Activated naive CD4-positive, alpha-beta T cell treated with anti-CD3 and anti-CD28 coated beads, Interleukin-2, amount 50 U/mL, for 16 hours (primary cell): ENCODE measurements at regions not wholly inside any gene's neighbourhood (a gene's known extent, or its start where the extent isn't known, plus 50 kb on each side); places are given as distances from the start of the nearest gene placed in this dataset.
"Not testable (repeated sequence)": the region's sequence is repeated elsewhere in the genome, so short reads cannot be mapped to it uniquely, and the experiment has no call there.

Experiments used
- DNase-seq: peaks from one replicate; pipeline ENCODE4 v3.0.0-alpha.2; 2020

DNA sequence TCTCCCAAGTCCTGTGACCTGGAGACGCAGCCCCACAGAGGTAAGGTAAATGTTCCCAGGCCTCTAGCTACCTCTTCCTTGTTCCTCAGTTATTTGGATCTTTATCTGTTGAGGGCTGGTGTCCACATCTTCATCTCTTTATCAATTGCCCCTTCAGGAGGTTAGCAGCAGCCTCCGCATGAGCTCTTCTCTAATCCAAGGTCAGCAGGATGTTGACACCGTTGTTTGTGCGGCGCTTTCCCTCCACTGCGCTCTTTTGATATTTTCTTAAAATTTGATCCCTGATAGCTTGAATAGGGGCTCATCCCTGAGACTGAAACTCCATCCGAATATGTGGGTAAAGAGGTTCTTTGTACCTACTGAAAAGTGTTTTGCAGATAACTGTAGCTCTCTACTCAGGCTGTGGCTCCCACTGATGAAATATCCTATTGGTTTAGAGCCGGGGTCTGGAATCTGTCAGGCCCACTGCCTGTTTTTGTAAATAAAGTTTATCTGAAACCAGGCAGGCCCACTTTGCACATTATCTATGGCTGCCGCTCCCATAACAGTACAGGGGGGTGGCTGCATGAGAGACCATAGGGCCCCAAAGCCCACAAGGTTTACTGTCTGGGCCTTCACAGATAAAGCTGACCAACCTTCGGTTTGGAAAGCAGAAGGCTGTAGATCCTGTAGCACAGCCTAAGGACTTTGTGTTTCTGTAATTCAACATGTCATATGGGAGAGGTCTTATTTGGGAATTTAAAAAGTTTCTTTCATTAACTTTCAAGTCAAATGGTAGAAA lies 362.6 kb downstream of the QKI start:
- no peak for DNase-seq

DNA sequence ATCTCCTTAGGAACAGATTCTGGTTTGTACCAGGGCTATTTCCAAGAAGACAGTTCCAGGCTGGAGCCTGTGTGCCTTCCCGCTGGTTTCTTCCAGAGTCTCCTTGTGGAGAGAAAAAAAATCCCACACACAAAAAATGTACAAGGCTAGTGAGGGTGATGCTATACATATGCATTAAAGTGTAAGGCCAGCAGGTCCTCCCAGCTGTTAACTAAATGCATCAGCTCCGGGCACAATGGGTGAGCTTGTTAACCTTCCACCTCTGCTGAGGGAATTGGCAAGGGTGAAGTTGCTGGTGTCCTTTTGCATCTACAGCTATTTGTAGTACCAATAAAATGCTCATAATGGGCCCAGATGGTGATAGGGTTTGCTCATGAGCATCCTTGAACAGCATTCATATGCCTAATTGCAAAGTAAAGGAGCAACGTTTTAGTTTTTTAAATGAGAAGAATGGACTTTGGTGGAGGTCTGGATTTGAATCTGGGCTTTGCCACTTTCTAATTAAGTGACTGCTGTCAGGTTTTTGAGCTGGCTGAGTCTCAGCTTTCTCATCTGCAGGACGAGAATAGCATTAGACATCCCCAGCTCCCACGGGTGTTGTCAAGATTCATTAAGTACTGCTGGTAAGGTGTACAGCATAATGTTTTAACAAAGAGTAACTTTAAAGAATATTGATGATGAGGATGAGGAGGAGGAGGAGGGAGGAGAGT lies 361.8 kb downstream of the QKI start:
- no peak for DNase-seq

DNA sequence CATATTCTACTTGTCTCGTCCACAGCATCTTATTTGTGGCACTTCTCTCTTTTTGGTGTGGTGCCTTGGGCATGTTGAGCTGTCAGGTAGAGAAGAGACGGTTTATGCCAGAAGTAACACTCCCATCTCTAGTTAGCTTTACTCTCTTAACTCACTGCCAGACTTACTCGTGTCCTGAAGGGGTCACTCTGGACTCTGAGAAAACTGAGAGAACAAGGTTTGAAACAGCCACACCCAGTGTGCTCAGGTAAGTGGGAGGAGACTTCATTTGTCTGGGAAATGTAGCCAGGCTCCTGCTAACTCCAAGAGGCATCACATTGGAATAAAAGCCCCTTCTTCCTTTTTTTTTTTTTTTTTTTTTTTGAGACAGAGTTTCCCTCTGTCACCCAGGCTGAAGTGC lies 360.8 kb downstream of the QKI start:
- DNase-seq, result no peak

DNA sequence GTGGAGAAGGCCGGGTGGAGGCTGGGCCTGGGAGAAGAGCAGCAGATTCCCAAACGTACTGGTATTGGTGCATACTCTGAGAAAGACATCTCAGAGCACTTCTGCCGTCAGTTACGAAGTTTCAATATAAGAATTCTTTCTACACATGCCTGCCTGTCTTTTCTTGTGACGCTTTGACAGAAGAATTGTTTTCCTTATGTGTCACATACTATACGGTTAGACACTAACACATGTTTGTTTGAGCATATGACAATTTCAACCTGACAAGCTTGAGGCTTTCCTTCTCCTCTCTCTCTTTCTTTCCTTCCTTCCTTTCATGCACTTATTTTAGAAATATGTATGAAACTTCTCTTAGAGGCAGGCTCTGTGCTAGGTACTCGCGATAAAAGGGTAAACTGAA lies 360.0 kb downstream of the QKI start:
- DNase-seq, result no peak

DNA sequence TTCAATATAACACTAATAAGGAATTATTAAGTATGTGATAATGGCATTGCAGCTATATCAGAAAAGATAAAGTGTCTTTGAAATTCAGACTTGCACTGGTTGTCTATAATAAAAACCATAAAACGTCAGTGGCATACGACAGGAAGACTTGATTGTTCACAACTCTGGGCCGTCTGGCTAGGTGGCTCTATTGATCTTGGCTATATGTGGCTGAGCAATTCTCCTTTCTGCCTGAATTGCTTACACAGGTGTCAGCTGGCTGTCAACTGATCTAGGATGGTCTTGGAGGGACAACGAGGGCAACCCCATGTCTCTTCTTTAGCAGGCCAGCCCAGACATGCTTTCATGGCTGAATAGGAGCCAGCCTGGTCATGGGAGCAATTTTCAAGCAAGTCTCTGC lies 359.1 kb downstream of the QKI start:
- DNase-seq, result no peak

DNA sequence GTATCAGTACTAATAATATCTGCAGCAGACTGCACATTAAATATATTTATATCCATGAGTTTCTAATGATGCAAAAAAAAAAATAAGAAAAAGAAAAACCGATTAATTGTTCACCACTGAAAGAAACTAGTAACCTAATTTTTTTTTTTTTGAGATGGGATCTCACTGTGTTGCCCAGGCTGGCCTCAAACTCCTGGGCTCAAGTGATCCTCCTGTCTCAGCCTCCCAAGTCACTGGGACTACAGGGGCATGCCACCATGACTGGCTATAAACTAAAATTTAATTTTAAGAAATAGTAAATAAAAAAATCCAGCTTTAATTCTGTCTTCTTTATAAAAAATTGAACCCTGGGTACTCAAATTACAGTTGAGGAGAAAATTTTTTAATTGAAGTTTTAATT lies 358.2 kb downstream of the QKI start:
- DNase-seq, result no peak

DNA sequence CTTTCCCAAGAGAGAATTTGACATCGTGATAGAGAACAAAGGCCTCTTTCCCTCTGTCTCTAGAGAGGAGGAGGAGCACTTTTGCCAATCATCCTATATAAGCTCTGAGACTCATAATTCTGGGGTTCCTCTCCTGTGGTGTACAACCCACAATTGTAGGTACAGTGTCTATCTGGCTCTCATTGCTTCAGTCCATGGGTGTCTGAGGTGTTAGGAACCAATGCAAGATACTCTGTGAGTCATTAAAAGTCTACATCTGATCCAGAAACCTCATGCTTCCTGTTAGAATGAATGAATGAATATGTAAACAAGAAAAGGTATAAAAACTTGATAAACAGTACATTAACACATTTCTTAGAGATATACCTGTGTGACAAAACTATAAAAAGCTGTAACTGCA lies 356.7 kb downstream of the QKI start:
- no peak for DNase-seq

DNA sequence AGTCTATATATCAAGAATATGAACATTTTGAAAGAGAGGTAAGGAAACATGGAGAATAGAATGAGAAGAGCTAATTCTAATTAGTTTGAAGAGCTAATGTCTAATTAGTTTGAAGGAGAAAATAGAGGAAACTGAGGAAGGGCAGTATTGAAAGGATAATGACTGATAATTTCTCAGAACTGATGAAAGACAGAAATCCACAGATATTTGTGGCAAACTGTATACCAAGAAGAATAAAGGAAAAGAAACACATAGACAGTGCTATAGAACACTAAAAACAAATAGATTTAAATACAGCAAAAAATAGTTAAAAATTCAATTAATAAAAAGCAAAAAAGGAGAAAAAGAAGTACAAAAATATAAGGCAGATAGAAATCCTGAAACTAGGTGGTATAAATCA lies 354.4 kb downstream of the QKI start:
- no peak for DNase-seq

DNA sequence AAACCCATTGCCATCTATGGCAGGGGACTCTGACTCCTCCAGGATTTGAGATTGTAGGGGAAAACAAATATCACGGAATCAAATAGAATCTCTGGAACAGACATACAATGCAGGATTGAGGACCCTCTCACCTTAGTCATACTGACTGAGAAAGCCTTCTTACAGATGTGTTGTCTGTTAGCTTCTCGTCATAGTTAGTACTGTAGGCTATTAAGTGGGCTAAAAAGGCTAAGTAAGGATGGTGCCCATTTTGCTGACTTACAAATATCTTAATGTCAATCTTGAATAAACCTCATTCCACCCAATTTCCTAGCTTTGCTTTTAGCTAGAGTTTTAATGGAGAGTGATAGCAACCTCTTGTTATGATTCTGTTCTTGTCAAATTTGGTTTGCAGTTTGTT lies 352.4 kb downstream of the QKI start:
- DNase-seq, result no peak

DNA sequence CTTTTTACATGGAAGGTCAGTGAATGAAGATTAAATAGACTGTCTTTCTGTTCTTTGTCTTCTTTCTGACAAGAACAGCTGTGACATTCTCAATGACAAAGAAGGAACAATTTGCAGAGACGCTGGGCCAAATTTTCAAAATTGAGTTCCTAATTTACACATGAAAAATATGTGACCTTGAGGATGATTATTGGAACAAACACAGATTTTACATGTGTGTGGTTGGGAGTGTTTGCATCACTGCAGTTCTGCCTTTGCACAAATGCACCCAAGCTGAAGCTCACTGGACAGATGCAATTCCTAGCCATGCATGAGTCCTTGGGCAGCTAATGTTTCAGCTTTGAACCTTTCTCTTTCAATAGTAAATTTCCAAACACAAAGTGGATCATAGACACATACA lies 350.8 kb downstream of the QKI start:
- DNase-seq, result no peak

DNA sequence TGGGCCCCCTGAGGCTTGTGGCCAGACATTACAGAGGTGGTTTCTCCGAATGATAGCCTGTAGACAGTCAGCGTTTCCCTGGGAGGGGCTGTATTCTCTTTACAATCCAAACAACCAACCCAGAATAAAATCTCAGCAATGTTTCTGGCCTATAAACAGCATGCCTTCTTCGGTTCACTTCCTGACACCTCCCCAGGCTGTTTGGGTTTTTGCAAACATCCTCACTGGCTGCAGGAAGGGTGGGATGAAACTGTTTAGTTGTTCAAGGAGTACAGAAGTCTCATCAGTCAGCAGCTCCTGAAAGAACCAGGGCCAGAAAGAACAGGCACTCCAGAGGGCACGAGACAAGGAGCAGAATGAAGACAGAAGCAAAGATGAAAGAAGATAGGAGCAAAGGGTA lies 350.0 kb downstream of the QKI start:
- no peak for DNase-seq

DNA sequence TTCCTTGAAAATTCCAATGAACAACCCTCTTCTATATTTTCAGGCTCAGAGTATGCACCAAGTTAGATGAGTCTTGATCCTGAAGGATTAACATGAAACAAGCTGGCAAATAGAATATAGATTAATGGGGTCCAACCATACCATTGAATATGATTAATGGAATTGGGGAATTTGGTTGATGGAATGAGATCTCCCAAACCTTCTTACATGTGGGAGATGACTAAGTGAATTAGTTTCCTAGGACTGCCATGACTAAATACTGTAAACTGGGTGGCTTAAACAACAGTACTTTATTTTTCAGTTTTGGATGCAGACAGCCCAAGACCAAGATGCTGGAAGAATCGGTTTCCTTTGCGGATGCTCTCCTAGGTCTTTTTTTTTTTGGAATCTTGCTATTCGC lies 347.0 kb downstream of the QKI start:
- no peak for DNase-seq

DNA sequence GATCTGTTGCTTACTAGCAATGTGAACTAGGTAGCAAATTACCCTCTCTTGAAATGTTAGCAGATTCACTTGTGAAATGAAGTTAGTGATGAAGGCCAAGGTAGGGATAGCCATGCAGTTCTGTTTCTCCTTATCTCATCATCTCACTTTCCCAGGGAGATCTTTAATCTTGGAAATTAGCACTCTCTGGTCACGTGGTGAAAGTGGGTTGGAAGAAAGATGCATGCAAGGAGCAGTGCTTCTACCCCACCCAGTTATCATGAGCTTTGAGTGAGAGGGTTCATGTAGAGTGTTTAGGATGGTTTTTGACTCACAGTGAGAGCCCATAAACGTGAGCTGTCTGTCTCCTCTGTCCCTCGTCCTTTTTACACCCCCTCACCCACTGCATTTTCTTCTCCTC lies 346.3 kb downstream of the QKI start:
- no peak for DNase-seq

DNA sequence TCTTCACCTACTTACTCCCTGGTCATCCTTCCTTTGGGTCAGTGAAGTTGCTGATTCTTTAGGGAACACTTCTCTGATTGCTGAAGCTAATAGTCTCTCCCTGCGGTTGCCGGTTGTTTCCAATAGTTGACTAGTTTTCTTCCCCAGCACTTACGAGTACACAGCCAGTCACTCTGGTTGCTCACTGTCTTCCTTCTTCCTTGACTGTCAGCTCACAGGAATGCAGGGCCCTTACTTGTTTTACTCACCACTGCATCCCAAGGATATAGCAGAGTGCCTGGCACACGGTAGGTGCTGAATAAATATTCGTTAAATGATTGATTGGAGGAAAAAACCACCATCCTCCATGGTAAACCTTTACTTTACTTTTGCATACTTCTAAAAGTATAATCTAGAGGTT lies 345.0 kb downstream of the QKI start:
- no peak for DNase-seq

DNA sequence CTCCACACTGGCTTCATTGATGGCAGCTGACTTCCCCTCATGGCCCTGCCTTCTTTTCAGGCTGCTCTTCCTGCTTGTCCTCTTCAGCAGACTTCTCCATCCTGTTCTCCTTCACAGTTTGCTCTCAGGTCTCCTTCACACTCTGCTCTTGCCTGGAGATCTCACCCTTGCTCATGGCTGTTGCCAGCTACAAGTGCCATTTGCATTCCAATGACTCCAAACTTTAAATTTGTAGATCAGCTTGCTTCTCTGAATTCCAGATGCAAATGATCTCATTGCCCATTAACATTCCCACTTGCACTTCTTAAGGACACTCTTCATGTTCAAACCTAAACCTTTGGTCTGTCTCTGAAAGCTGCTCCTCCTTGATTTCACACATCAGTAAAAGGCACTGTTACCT lies 343.0 kb downstream of the QKI start:
- no peak for DNase-seq

DNA sequence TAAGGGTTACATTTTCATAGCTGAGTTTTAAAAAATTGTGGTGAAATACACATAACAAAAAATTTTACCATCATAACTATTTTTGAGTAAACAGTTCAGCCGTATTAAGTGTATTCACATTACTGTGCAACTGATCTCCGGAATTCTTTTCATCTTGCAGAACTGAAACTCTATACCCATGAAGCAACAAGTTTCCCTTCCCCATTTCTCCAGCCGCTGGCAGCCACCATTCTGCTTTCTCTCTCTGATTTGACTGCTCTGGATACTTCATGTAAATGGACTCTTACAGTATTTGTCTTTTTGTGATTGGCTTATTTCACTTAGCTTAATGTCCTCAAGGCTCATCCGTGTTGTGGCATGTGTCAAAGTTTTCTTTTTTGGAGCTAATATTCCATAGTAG lies 341.6 kb downstream of the QKI start:
- no peak for DNase-seq

DNA sequence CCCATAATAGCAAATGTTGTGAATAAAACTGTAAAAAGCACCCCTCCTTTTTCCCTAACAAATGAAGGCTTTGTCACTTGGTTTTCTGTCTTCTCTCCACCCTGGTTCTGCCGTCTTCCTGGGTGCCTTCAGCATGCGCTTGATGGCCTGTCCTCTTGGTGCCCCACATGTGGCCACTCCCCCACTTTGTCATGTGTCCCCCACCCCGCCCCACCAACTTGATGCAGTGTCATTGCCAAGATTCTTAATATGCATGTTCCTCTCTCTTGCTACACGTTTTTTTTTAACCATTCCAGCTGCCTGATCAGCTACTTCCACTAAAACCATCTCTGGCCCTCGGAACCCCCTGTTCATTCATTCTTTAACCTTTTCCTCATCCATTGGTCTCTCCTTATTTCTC lies 340.3 kb downstream of the QKI start:
- no peak for DNase-seq

DNA sequence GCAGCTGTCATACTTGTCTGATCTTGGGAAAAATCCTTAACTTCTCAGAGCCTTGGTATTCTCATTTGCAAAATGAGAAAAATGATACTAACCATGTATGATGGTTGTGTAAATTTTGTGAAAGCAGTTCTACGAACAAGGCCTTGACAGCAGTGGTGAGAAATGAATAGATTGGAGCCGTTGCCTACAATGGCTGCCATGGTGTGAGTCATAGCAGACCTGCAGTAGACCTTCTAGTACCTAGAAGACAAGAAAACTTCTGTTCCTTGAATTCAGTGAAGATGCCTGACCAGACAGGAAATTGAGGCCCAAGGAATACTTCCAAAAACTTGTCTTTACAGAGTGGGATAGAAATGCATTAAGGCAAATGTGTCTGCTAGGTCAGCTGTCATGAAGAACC lies 338.9 kb downstream of the QKI start:
- DNase-seq, result no peak

DNA sequence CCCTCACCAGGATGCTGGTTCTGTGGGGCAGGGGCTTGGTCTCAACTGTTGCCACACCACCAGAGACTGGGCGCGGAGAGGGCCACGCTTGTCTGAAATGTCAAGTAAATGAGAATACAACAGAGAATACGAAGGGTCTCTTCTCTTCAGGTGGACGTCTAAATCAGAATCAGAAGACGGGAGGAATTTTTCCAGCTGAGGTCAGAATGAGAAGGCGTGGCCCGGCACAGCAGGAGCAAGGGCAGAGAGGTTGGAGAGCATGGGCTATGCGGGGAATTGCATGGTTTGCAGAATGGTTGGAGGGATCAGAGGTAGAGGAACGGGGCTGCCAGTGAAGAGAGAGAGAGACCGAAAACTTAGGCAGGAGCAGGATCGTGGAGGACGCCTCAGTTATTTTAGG lies 337.9 kb downstream of the QKI start:
- DNase-seq, result no peak

DNA sequence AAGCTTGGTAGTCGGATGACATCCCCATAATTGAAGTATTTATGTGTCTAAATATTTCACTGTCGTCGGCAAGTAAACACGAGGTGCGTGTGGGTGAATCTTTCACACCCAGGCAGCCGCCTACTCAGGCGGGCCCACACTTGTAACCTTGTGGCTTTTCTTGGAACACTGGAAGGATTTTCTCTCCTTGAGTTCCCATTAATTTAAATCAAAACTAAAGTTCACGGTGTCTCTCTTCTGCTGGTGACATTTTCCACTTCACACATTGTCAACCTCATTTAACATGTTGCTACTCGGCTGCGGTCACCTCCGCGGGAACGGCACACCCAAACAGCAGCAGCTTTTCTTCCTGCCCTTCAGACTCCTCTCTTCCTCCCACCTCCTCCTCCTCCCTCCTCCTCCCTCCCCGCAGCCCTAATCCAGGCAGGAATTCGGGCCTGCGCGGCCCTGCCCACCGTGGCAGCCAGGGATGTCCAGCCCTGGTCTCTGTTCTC lies 336.6 kb downstream of the QKI start:
- no peak for DNase-seq

DNA sequence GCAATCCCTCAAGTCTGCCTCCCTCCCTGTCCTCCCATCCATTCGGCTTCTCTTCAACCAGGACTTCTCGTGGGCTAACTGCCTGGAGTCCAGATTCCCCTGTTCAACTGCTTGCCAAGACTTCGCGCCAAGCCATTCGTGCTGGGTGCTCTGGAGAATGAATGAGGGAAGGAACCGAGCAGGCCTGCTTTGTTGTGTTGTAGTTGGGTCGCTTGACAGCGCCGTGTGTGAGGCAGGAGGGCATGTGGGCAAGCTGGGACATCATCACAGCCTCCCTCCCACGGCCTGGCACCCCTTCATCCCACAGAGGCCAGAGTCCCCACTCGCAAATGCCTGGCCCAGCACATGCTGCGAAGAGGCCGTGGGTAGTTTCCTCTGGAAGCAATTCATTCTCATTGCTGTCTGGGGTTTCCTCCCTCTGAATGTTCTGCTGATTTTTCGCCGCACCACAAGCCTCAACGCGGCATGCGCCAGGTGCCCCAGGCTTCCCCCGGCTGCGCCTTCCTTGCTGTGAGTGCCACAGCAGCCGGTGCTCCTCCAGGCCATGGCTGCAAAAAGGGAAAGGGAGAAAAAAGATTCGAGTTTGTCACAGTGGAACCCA lies 336.0 kb downstream of the QKI start:
- DNase-seq, result no peak

DNA sequence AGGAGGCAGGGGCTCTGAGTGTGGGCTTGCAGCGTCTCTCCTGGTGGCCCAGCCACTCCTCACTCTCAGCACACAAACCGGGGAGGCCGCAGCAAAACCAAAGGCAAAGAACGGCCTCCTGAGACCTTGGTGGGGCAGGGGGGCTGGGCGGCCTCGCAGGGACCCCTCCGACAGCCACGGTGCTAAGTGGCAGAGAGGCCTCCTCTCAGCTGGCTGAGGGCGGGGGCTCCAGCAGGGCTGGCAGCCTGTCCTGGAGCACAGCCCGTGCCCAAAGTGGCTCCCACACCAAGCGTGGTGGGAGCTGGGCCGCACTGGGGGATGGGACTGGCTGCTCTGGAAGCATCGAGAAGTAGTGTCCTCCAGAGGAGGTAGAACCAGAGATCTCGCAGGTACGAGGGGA lies 334.4 kb downstream of the QKI start:
- DNase-seq, result no peak

DNA sequence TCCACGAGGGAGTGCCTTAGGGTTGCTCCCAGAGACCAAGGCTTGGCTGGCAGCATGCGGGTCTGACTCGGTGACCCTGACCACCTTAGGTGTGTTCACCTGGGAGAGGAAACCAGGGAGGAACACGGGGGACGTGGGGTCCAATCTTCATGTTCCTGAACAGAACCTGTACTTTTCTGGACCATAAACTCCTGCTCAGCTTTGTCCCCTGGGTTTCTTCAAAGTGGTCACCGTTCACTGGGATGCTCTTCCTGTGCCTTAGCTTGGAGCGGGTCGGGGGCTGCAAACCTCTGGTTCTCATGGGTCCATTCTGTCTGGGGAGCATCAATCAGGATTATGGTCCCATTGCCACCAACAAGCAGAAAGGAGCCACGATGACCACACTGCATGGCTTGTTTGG lies 333.5 kb downstream of the QKI start:
- DNase-seq, result no peak

DNA sequence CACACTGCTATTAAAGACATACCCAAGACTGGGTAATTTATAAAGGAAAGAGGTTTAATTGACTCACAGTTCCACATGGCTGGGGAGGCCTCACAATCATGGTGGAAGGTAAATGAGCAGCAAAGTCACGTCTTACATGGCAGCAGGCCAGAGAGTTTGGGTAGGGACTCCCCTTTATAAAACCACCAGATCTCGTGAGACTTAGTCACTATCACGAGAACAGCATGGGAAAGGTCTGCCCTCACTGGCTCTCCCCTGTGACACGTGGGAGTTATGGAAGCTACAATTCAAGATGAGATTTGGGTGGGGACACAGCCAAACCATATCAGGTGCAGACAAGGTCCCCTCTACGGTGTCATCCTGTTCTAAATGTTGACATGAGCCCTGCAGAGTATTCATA lies 332.5 kb downstream of the QKI start:
- DNase-seq, result not testable (repeated sequence)
